ENCODE measurements at regions not wholly inside any gene's neighbourhood (a gene's known extent, or its start where the extent isn't known, plus 50 kb on each side); places are given as distances from the start of the nearest gene placed in this dataset.

- Histone ChIP-seq H3K36me3 (no peaks in the 10 kb centered on the region), H3K27ac (no peak overlapping the region), H3K4me1 (no peaks in the 10 kb centered on the region), H3K4me3 (no peak overlapping the region), H3K9me3 (no peaks in the 10 kb centered on the region), H3K27me3 (peaks cover 0 to 34% (median 12%) of the 10 kb centered on the region in 7 donors)
- ATAC-seq: no peak
- 83 to 88% methylated on average over 5 of the region's 5 CpGs for WGBS, 2 donors
- intact Hi-C loops (cut with DNase I): no loop called here
- no peak for TF ChIP-seq CTCF (IDR thresholded peaks at IDR 0.05)
- no peak for DNase-seq
Measured at GRCh38 chr11:119860561-119861094, 131.6 kb upstream of the NECTIN1 start.

- ATAC-seq: peak in 5 of 8 donors; percentile 34 to 87 (median 71)
- TF ChIP-seq CTCF (IDR thresholded peaks at IDR 0.05): no peak
- DNase-seq: peak in 1 of 2 donors; percentile 16
- peaks cover 0 to 34% (median 12%) of the 10 kb centered on the region in 7 donors for H3K27me3 ChIP-seq
- intact Hi-C loops (cut with DNase I): no loop called here
- 63 to 69% methylated on average over 4 of the region's 4 CpGs for WGBS, 2 donors
- H3K27ac ChIP-seq: no peak overlapping the region
- H3K9me3 ChIP-seq: no peaks in the 10 kb centered on the region
- H3K4me1 ChIP-seq: peaks cover 0 to 7% (median 0%) of the 10 kb centered on the region in 9 donors
- no peak overlapping the region for H3K4me3 ChIP-seq
- no peaks in the 10 kb centered on the region for H3K36me3 ChIP-seq
Measured at GRCh38 chr11:119859684-119860083, 130.7 kb upstream of the NECTIN1 start.

GRCh38 chr11:119858288-119858687, 129.3 kb upstream of the NECTIN1 start:
- Histone ChIP-seq H3K4me3 (no peak overlapping the region), H3K27ac (no peak overlapping the region), H3K36me3 (no peaks in the 10 kb centered on the region), H3K4me1 (peaks cover 0 to 10% (median 0%) of the 10 kb centered on the region in 9 donors), H3K27me3 (peaks cover 0 to 26% (median 9%) of the 10 kb centered on the region in 7 donors), H3K9me3 (no peaks in the 10 kb centered on the region)
- no peak for TF ChIP-seq CTCF (IDR thresholded peaks at IDR 0.05)
- WGBS, 2 donors: 62 to 70% methylated on average over 12 of the region's 12 CpGs
- intact Hi-C loops (cut with DNase I): no loop called here
- DNase-seq (no peak), ATAC-seq (no peak)

GRCh38 chr11:119856681-119857485, 127.9 kb upstream of the NECTIN1 start:
- peak in 1 of 8 donors; percentile 7 for ATAC-seq
- intact Hi-C loops (cut with DNase I): no loop called here
- H3K36me3 ChIP-seq: no peaks in the 10 kb centered on the region
- no peak overlapping the region for H3K27ac ChIP-seq
- no peak for DNase-seq
- no peak overlapping the region for H3K4me3 ChIP-seq
- WGBS, 2 donors: 80 to 89% methylated on average over 10 of the region's 10 CpGs
- no peaks in the 10 kb centered on the region for H3K9me3 ChIP-seq
- H3K4me1 ChIP-seq: peaks cover 0 to 10% (median 0%) of the 10 kb centered on the region in 9 donors
- no peak for TF ChIP-seq CTCF (IDR thresholded peaks at IDR 0.05)
- H3K27me3 ChIP-seq: peaks cover 0 to 26% (median 9%) of the 10 kb centered on the region in 7 donors

Measured in heart right ventricle (tissue), 16 donors.